NCI-H2171 (cell line): ENCODE measurements at regions not wholly inside any gene's neighbourhood (a gene's known extent, or its start where the extent isn't known, plus 50 kb on each side); places are given as distances from the start of the nearest gene placed in this dataset.
"Not testable (repeated sequence)": the region's sequence is repeated elsewhere in the genome, so short reads cannot be mapped to it uniquely, and the experiment has no call there.

Experiments
- DNase-seq: peaks from one replicate; lab custom pipeline; 2025; lab: John Stamatoyannopoulos, UW

- not testable (repeated sequence) for DNase-seq
These were observed 1348.5 kb upstream of the CDH18 start for GRCh38 chr5:21336478-21336877.

GRCh38 chr5:21315376-21315775 lies 1327.4 kb upstream of the CDH18 start:
- not testable (repeated sequence) for DNase-seq

GRCh38 chr5:21301205-21301604 lies 1313.2 kb upstream of the CDH18 start:
- DNase-seq = not testable (repeated sequence)

GRCh38 chr5:21274361-21274760 lies 1286.4 kb upstream of the CDH18 start:
- DNase-seq = not testable (repeated sequence)

GRCh38 chr5:21263361-21263760 lies 1275.4 kb upstream of the CDH18 start:
- DNase-seq = no peak

- peak; percentile 92 for DNase-seq
These were observed 1266.2 kb upstream of the CDH18 start for GRCh38 chr5:21254161-21254560.

GRCh38 chr5:21244982-21245381 lies 1257.0 kb upstream of the CDH18 start:
- DNase-seq = no peak

GRCh38 chr5:21238786-21239185 lies 1250.8 kb upstream of the CDH18 start:
- DNase-seq = no peak

GRCh38 chr5:21237461-21237860 lies 1249.5 kb upstream of the CDH18 start:
- DNase-seq = no peak

- no peak for DNase-seq
These were observed 1249.0 kb upstream of the CDH18 start for GRCh38 chr5:21236971-21237427.

GRCh38 chr5:21236104-21236503 lies 1248.1 kb upstream of the CDH18 start:
- DNase-seq = no peak

- no peak for DNase-seq
These were observed 1237.4 kb upstream of the CDH18 start for GRCh38 chr5:21225223-21226064.

GRCh38 chr5:21221616-21222015 lies 1233.6 kb upstream of the CDH18 start:
- DNase-seq = no peak

GRCh38 chr5:21219966-21220365 lies 1232.0 kb upstream of the CDH18 start:
- no peak for DNase-seq

- DNase-seq = no peak
These were observed 1231.3 kb upstream of the CDH18 start for GRCh38 chr5:21219251-21219650.

GRCh38 chr5:21212026-21212425 lies 1224.0 kb upstream of the CDH18 start:
- no peak for DNase-seq

GRCh38 chr5:21209409-21209808 lies 1221.4 kb upstream of the CDH18 start:
- DNase-seq = no peak

GRCh38 chr5:21199087-21199486 lies 1211.1 kb upstream of the CDH18 start:
- no peak for DNase-seq

- no peak for DNase-seq
These were observed 1207.1 kb upstream of the CDH18 start for GRCh38 chr5:21195145-21195544.

- DNase-seq = no peak
These were observed 1197.5 kb upstream of the CDH18 start for GRCh38 chr5:21185536-21185935.

- no peak for DNase-seq
These were observed 1196.6 kb upstream of the CDH18 start for GRCh38 chr5:21184581-21184980.

GRCh38 chr5:21181609-21182125 lies 1193.7 kb upstream of the CDH18 start:
- DNase-seq = no peak

GRCh38 chr5:21173526-21173925 lies 1185.5 kb upstream of the CDH18 start:
- DNase-seq = no peak

GRCh38 chr5:21173036-21173435 lies 1185.0 kb upstream of the CDH18 start:
- no peak for DNase-seq
